ENCODE measurements at regions not wholly inside any gene's neighbourhood (a gene's known extent, or its start where the extent isn't known, plus 50 kb on each side); places are given as distances from the start of the nearest gene placed in this dataset.

GRCh38 chr4:107330916-107331315, 294.8 kb upstream of the DKK2 start:
- TF ChIP-seq POLR2A (IDR thresholded peaks at IDR 0.05; ENCODE audit: low read depth, low read length) (no peak), TAF1 (IDR thresholded peaks at IDR 0.05; ENCODE audit: borderline replicate concordance, low read depth, low read length) (no peak)
